Effector memory CD8-positive, alpha-beta T cell (primary cell): ENCODE measurements at regions not wholly inside any gene's neighbourhood (a gene's known extent, or its start where the extent isn't known, plus 50 kb on each side); places are given as distances from the start of the nearest gene placed in this dataset.
"Not testable (repeated sequence)": the region's sequence is repeated elsewhere in the genome, so short reads cannot be mapped to it uniquely, and the experiment has no call there.

ENCODE experiments used
- ATAC-seq: fragments of 150-1000 bp; cut with Tn5 transposase; replicated peaks from 2 replicates; pipeline ENCODE4 v1.10.0; 2021; ENCODE audit warnings: mild to moderate bottlenecking, moderate library complexity
- DNase-seq, 3 experiments: peaks; one replicate each; pipeline ENCODE4 v3.0.0; 2021
- H3K27ac Mint-ChIP-seq, 2 donors: one replicate each; pipeline ENCODE4 v1.8.0; 2022; ENCODE audit warnings: mild to moderate bottlenecking in 2 of 2, mixed read lengths in 2 of 2, moderate library complexity in 2 of 2
- H3K27me3 Mint-ChIP-seq, 2 donors: one replicate each; pipeline ENCODE4 v1.8.0; 2022; ENCODE audit warnings: mixed read lengths in 2 of 2
- H3K36me3 Mint-ChIP-seq: one replicate; pipeline ENCODE4 v1.8.0; 2022; ENCODE audit warnings: mild to moderate bottlenecking, moderate library complexity, mixed read lengths; ENCODE audit not compliant: insufficient read depth
- H3K4me1 Mint-ChIP-seq, 2 donors: one replicate each; pipeline ENCODE4 v1.8.0; 2022; ENCODE audit warnings: low read depth in 2 of 2, mixed read lengths in 2 of 2
- H3K4me3 Mint-ChIP-seq, 2 donors: one replicate each; pipeline ENCODE4 v1.8.0; 2022; ENCODE audit warnings: mild to moderate bottlenecking in 2 of 2, mixed read lengths in 2 of 2, moderate library complexity in 2 of 2
- H3K9me3 Mint-ChIP-seq, 2 donors: one replicate each; pipeline ENCODE4 v1.8.0; 2022; ENCODE audit warnings: mixed read lengths in 2 of 2

- DNase-seq: no peak
- H3K4me1 Mint-ChIP-seq: peaks cover 17 to 19% of the 10 kb centered on the region in 2 donors
- no peaks in the 10 kb centered on the region for H3K9me3 Mint-ChIP-seq
- no peak for ATAC-seq
- H3K36me3 Mint-ChIP-seq: peaks cover 3% of the 10 kb centered on the region
- H3K27me3 Mint-ChIP-seq: peaks cover 8 to 21% of the 10 kb centered on the region in 2 donors
- no peak overlapping the region for H3K4me3 Mint-ChIP-seq
- H3K27ac Mint-ChIP-seq: no peak overlapping the region
Observed at GRCh38 chr6:170223718-170224693, 66.9 kb downstream of the DLL1 start.

- Mint-ChIP-seq H3K4me3 (peak overlapping the region; percentile 30 to 62), H3K4me1 (peaks cover 17 to 19% of the 10 kb centered on the region in 2 donors), H3K36me3 (peaks cover 3% of the 10 kb centered on the region), H3K27me3 (peaks cover 8 to 21% of the 10 kb centered on the region in 2 donors), H3K9me3 (no peaks in the 10 kb centered on the region), H3K27ac (peak overlapping the region in 1 of 2 donors; percentile 35)
- ATAC-seq: no peak
- no peak for DNase-seq
Observed at GRCh38 chr6:170222498-170223471, 68.1 kb downstream of the DLL1 start.

- no peak overlapping the region for H3K27ac Mint-ChIP-seq
- no peaks in the 10 kb centered on the region for H3K9me3 Mint-ChIP-seq
- ATAC-seq: no peak
- H3K4me3 Mint-ChIP-seq: no peak overlapping the region
- no peak for DNase-seq
- peaks cover 8 to 19% of the 10 kb centered on the region in 2 donors for H3K27me3 Mint-ChIP-seq
- H3K36me3 Mint-ChIP-seq: peaks cover 3% of the 10 kb centered on the region
- peaks cover 17 to 19% of the 10 kb centered on the region in 2 donors for H3K4me1 Mint-ChIP-seq
Observed at GRCh38 chr6:170221753-170222400, 69.0 kb downstream of the DLL1 start.

GRCh38 chr6:170221052-170221752, 69.7 kb downstream of the DLL1 start:
- no peaks in the 10 kb centered on the region for H3K9me3 Mint-ChIP-seq
- no peak overlapping the region for H3K4me3 Mint-ChIP-seq
- no peak overlapping the region for H3K27ac Mint-ChIP-seq
- H3K27me3 Mint-ChIP-seq: peaks cover 4 to 13% of the 10 kb centered on the region in 2 donors
- DNase-seq (no peak), ATAC-seq (no peak)
- peaks cover 3% of the 10 kb centered on the region for H3K36me3 Mint-ChIP-seq
- H3K4me1 Mint-ChIP-seq: peaks cover 17 to 19% of the 10 kb centered on the region in 2 donors

- not testable (repeated sequence) for H3K36me3 Mint-ChIP-seq, ATAC-seq, DNase-seq, H3K9me3 Mint-ChIP-seq, H3K27ac Mint-ChIP-seq, H3K4me1 Mint-ChIP-seq, H3K4me3 Mint-ChIP-seq
- peaks cover 18 to 32% of the 10 kb centered on the region in 2 donors for H3K27me3 Mint-ChIP-seq
Observed at GRCh38 chr6:170213637-170214018, 77.2 kb downstream of the DLL1 start.

GRCh38 chr6:170212956-170213636, 77.8 kb downstream of the DLL1 start:
- no peak for ATAC-seq
- H3K4me3 Mint-ChIP-seq: no peak overlapping the region
- no peak for DNase-seq
- H3K36me3 Mint-ChIP-seq: peaks cover 9% of the 10 kb centered on the region
- peaks cover 0 to 8% of the 10 kb centered on the region in 2 donors for H3K4me1 Mint-ChIP-seq
- H3K9me3 Mint-ChIP-seq: no peaks in the 10 kb centered on the region
- peaks cover 20 to 38% of the 10 kb centered on the region in 2 donors for H3K27me3 Mint-ChIP-seq
- H3K27ac Mint-ChIP-seq: no peak overlapping the region

- H3K4me3 Mint-ChIP-seq: no peak overlapping the region
- peaks cover 20 to 38% of the 10 kb centered on the region in 2 donors for H3K27me3 Mint-ChIP-seq
- DNase-seq (no peak), ATAC-seq (no peak)
- no peak overlapping the region for H3K27ac Mint-ChIP-seq
- H3K9me3 Mint-ChIP-seq: no peaks in the 10 kb centered on the region
- H3K4me1 Mint-ChIP-seq: peaks cover 0 to 8% of the 10 kb centered on the region in 2 donors
- peaks cover 9% of the 10 kb centered on the region for H3K36me3 Mint-ChIP-seq
Observed at GRCh38 chr6:170212051-170212756, 78.7 kb downstream of the DLL1 start.

GRCh38 chr6:170211404-170212025, 79.4 kb downstream of the DLL1 start:
- H3K4me3 Mint-ChIP-seq: no peak overlapping the region
- ATAC-seq (no peak), DNase-seq (no peak)
- H3K27ac Mint-ChIP-seq: no peak overlapping the region
- peaks cover 0 to 8% of the 10 kb centered on the region in 2 donors for H3K4me1 Mint-ChIP-seq
- H3K9me3 Mint-ChIP-seq: no peaks in the 10 kb centered on the region
- peaks cover 20 to 38% of the 10 kb centered on the region in 2 donors for H3K27me3 Mint-ChIP-seq
- H3K36me3 Mint-ChIP-seq: peaks cover 9% of the 10 kb centered on the region

- H3K4me1 Mint-ChIP-seq: peaks cover 0 to 8% of the 10 kb centered on the region in 2 donors
- DNase-seq (no peak), ATAC-seq (no peak)
- H3K36me3 Mint-ChIP-seq: peaks cover 9% of the 10 kb centered on the region
- no peaks in the 10 kb centered on the region for H3K9me3 Mint-ChIP-seq
- no peak overlapping the region for H3K4me3 Mint-ChIP-seq
- no peak overlapping the region for H3K27ac Mint-ChIP-seq
- H3K27me3 Mint-ChIP-seq: peaks cover 20 to 38% of the 10 kb centered on the region in 2 donors
Observed at GRCh38 chr6:170210651-170211403, 80.1 kb downstream of the DLL1 start.

GRCh38 chr6:170210026-170210390, 80.9 kb downstream of the DLL1 start:
- Mint-ChIP-seq H3K9me3 (no peaks in the 10 kb centered on the region), H3K4me3 (no peak overlapping the region), H3K4me1 (peaks cover 0 to 8% of the 10 kb centered on the region in 2 donors), H3K27ac (no peak overlapping the region), H3K36me3 (peaks cover 9% of the 10 kb centered on the region), H3K27me3 (peaks cover 20 to 38% of the 10 kb centered on the region in 2 donors)
- peak; percentile 89 for ATAC-seq
- DNase-seq: peak in 1 of 3 experiments; percentile 14
